IMR-90 (cell line): ENCODE measurements at regions not wholly inside any gene's neighbourhood (a gene's known extent, or its start where the extent isn't known, plus 50 kb on each side); places are given as distances from the start of the nearest gene placed in this dataset.

Source experiments
- ATAC-seq: fragments of 200-7000 bp; cut with Tn5 transposase; 2 replicates; pipeline ENCODE4 v1.9.1; 2020; ENCODE audit warnings: low read depth, mild to moderate bottlenecking, moderate library complexity
- BruUV-seq: library from RNA; stranded (reverse); fragments of 400-500 nt; replicated peaks from 2 replicates; lab custom pipeline; 2021; lab: Mats Ljungman, UMichigan
- CTCF ChIA-PET: fragments of 300-600 bp; formaldehyde crosslinking; extraction: SDS; loops from one replicate; lab custom pipeline; 2021; ENCODE audit warnings: antibody characterized with exemption; lab: Yijun Ruan, JAX
- POLR2A ChIA-PET: fragments of 300-600 bp; sonication (Branson Sonifier 250); formaldehyde crosslinking; loops from one replicate; lab custom pipeline; 2022; ENCODE audit warnings: antibody characterized with exemption; ENCODE audit not compliant: unreplicated experiment; lab: Charles Lee
- DNase-seq: peaks from one replicate; pipeline ENCODE4 v3.0.0; 2013
- H2AFZ ChIP-seq: replicated peaks from 2 replicates; pipeline ENCODE3; 2013; ENCODE audit warnings: low read length, mild to moderate bottlenecking; ENCODE audit not compliant: poor library complexity
- H2AK5ac ChIP-seq: 2 replicates; pipeline ENCODE4 v1.6.1; 2013; ENCODE audit warnings: low read depth, low read length, inconsistent platforms
- H2AK9ac ChIP-seq: replicated peaks from 2 replicates; pipeline ENCODE3; 2013; ENCODE audit warnings: mild to moderate bottlenecking, low read depth, low read length, moderate library complexity; ENCODE audit not compliant: poor library complexity
- H2BK120ac ChIP-seq: 2 replicates; pipeline ENCODE4 v1.6.1; 2013; ENCODE audit warnings: low read depth, low read length, inconsistent platforms
- H2BK15ac ChIP-seq: 3 replicates; pipeline ENCODE4 v1.6.1; 2013; ENCODE audit warnings: low read depth, low read length, inconsistent platforms
- H2BK20ac ChIP-seq: 2 replicates; pipeline ENCODE4 v1.6.1; 2013; ENCODE audit warnings: low read depth, mild to moderate bottlenecking, inconsistent platforms, low read length, moderate library complexity
- H2BK5ac ChIP-seq: 2 replicates; pipeline ENCODE4 v1.6.1; 2013; ENCODE audit warnings: mild to moderate bottlenecking, low read depth, low read length, inconsistent platforms; ENCODE audit not compliant: poor library complexity, severe bottlenecking
- H3K14ac ChIP-seq: replicated peaks from 2 replicates; pipeline ENCODE4 v1.6.1; 2013; ENCODE audit warnings: low read depth, low read length, inconsistent platforms
- H3K18ac ChIP-seq: 2 replicates; pipeline ENCODE4 v1.6.1; 2013; ENCODE audit warnings: low read depth, low read length, control low read depth
- H3K23ac ChIP-seq: 2 replicates; pipeline ENCODE4 v1.6.1; 2013; ENCODE audit warnings: low read depth, low read length, inconsistent platforms
- H3K27ac ChIP-seq: 2 replicates; pipeline ENCODE4 v1.5.1; 2013; ENCODE audit warnings: mild to moderate bottlenecking, control low read depth, low read length; ENCODE audit not compliant: insufficient read depth
- H3K27me3 ChIP-seq: 2 replicates; pipeline ENCODE4 v1.6.1; 2013; ENCODE audit warnings: low read length; ENCODE audit not compliant: control insufficient read depth, insufficient read depth
- H3K36me3 ChIP-seq: 2 replicates; pipeline ENCODE4 v1.6.1; 2013; ENCODE audit warnings: low read length, mixed read lengths; ENCODE audit not compliant: control insufficient read depth, insufficient read depth
- H3K4ac ChIP-seq: 2 replicates; pipeline ENCODE4 v1.6.1; 2013; ENCODE audit warnings: low read depth, low read length, inconsistent platforms
- H3K4me1 ChIP-seq: 2 replicates; pipeline ENCODE4 v1.6.1; 2013; ENCODE audit warnings: low read length, mixed read lengths; ENCODE audit not compliant: control insufficient read depth, insufficient read depth
- H3K4me2 ChIP-seq: 2 replicates; pipeline ENCODE4 v1.6.1; 2013; ENCODE audit warnings: low read depth, mild to moderate bottlenecking, control low read depth, low read length, moderate library complexity
- H3K4me3 ChIP-seq: 2 replicates; pipeline ENCODE4 v1.5.1; 2013; ENCODE audit warnings: low read depth, mild to moderate bottlenecking, control low read depth, low read length, moderate library complexity; ENCODE audit not compliant: insufficient read depth
- H3K56ac ChIP-seq: 2 replicates; pipeline ENCODE4 v1.6.1; 2013; ENCODE audit warnings: low read length, inconsistent platforms; ENCODE audit not compliant: insufficient read depth; ENCODE audit errors: extremely low read depth
- H3K79me1 ChIP-seq, 2 experiments: 2 replicates each; pipeline ENCODE4 v1.6.1; 2013; ENCODE audit warnings: low read length in 2 of 2, inconsistent platforms in 1 of 2, low read depth in 1 of 2
- H3K9ac ChIP-seq: 2 replicates; pipeline ENCODE4 v1.6.1; 2013; ENCODE audit warnings: low read depth, low read length, control low read depth
- H3K9me1 ChIP-seq: 2 replicates; pipeline ENCODE4 v1.6.1; 2013; ENCODE audit warnings: low read length, inconsistent platforms; ENCODE audit not compliant: insufficient read depth
- H3K9me3 ChIP-seq: 2 replicates; pipeline ENCODE4 v1.6.1; 2013; ENCODE audit warnings: low read length; ENCODE audit not compliant: control insufficient read depth, insufficient read depth
- H4K20me1 ChIP-seq: 2 replicates; pipeline ENCODE4 v1.6.1; 2013; ENCODE audit warnings: low read length, inconsistent platforms; ENCODE audit not compliant: insufficient read depth
- H4K5ac ChIP-seq: 2 replicates; pipeline ENCODE4 v1.6.1; 2013; ENCODE audit warnings: mild to moderate bottlenecking, low read depth, low read length, control low read depth
- H4K8ac ChIP-seq, 2 experiments: 2 replicates each; pipeline ENCODE4 v1.6.1; 2013; ENCODE audit warnings: low read depth in 2 of 2, low read length in 2 of 2, control low read depth in 1 of 2, inconsistent platforms in 1 of 2
- H4K91ac ChIP-seq: 2 replicates; pipeline ENCODE4 v1.6.1; 2013; ENCODE audit warnings: low read depth, low read length, inconsistent platforms; ENCODE audit not compliant: insufficient read depth
- BHLHE40 ChIP-seq: fragments of 150-350 bp; IDR thresholded peaks from 2 replicates; pipeline ENCODE4 v1.6.1; 2016; ENCODE audit warnings: mild to moderate bottlenecking, low read depth, low read length
- CEBPB ChIP-seq: IDR thresholded peaks from 2 replicates; pipeline ENCODE4 v1.6.1; 2012; ENCODE audit warnings: low read depth, low read length, improper control_type of control experiment
- CHD1 ChIP-seq: IDR thresholded peaks from 2 replicates; pipeline ENCODE4 v1.6.1; 2012; ENCODE audit warnings: low read depth, low read length, improper control_type of control experiment
- CTCF ChIP-seq: conservative IDR thresholded peaks from 2 replicates; pipeline ENCODE4 v1.5.1; 2012; ENCODE audit warnings: mild to moderate bottlenecking, low read depth, low read length, improper control_type of control experiment
- FOS ChIP-seq: fragments of 150-350 bp; IDR thresholded peaks from 2 replicates; pipeline ENCODE4 v1.6.1; 2016; ENCODE audit warnings: low read depth, low read length
- MAFK ChIP-seq: IDR thresholded peaks from 2 replicates; pipeline ENCODE4 v1.6.1; 2012; ENCODE audit warnings: low read depth, low read length, improper control_type of control experiment
- MAZ ChIP-seq: IDR thresholded peaks from 2 replicates; pipeline ENCODE4 v1.6.1; 2012; ENCODE audit warnings: low read depth, mild to moderate bottlenecking, low read length, improper control_type of control experiment, moderate library complexity, borderline replicate concordance
- MXI1 ChIP-seq: IDR thresholded peaks from 2 replicates; pipeline ENCODE4 v1.6.1; 2012; ENCODE audit warnings: low read depth, mild to moderate bottlenecking, low read length, moderate library complexity, borderline replicate concordance
- NFE2L2 ChIP-seq: fragments of 150-350 bp; IDR thresholded peaks from 2 replicates; pipeline ENCODE4 v1.6.1; 2016; ENCODE audit warnings: low read depth, mild to moderate bottlenecking, low read length
- RAD21 ChIP-seq: IDR thresholded peaks from 2 replicates; pipeline ENCODE4 v1.6.1; 2012; ENCODE audit warnings: low read length, improper control_type of control experiment
- RCOR1 ChIP-seq: IDR thresholded peaks from 2 replicates; pipeline ENCODE4 v1.6.1; 2012; ENCODE audit warnings: mild to moderate bottlenecking, low read length, improper control_type of control experiment; ENCODE audit not compliant: insufficient replicate concordance
- RFX5 ChIP-seq: IDR thresholded peaks from 2 replicates; pipeline ENCODE4 v1.8.0; 2012; ENCODE audit warnings: low read depth, mild to moderate bottlenecking, low read length, moderate library complexity
- USF2 ChIP-seq: fragments of 150-350 bp; IDR thresholded peaks from 2 replicates; pipeline ENCODE4 v1.6.1; 2017; ENCODE audit warnings: mild to moderate bottlenecking, antibody characterized with exemption, low read length, low read depth
- WGBS, 2 experiments: methylation state at CpG; one replicate each; pipeline versions ENCODE4 v1.1.5 to v1.1.7; 2013; ENCODE audit warnings: missing lambda C conversion rate in 2 of 2; ENCODE audit not compliant: insufficient read length in 1 of 2; ENCODE audit errors: extremely low coverage in 2 of 2; 5-methylcytosine and 5-hydroxymethylcytosine counted together
- dilution Hi-C: fragments of 300-500 bp; cut with HindIII; formaldehyde crosslinking; loops from one replicate; pipeline ENCODE4 v1.14.3; 2018; ENCODE audit warnings: low sequenced_read_pairs; ENCODE audit not compliant: unreplicated experiment
- in situ Hi-C: fragments of 300-500 bp; cut with MboI; formaldehyde crosslinking; loops from 3 replicates; pipeline ENCODE4 v1.14.3; 2019; ENCODE audit warnings: low sequenced_read_pairs, inconsistent platforms, mixed read lengths
- intact Hi-C: fragments of 100-400 bp; cut with micrococcal nuclease; formaldehyde crosslinking; loops from 2 replicates; pipeline ENCODE4 v1.10.0; 2022
- TF ChIP-seq, protein P1 (sequence below): fragments of 150-350 bp; IDR thresholded peaks from 2 replicates; pipeline ENCODE4 v1.6.1; 2016; ENCODE audit warnings: low read depth, mild to moderate bottlenecking, low read length, moderate library complexity, borderline replicate concordance

GRCh38 chr4:104248726-104249125, 246.0 kb downstream of the CXXC4 start:
- Histone ChIP-seq H3K14ac (no peak overlapping the region), H3K9me3 (peaks cover 13% of the 10 kb centered on the region), H2BK5ac (no peak overlapping the region), H3K36me3 (no peaks in the 10 kb centered on the region), H3K9ac (no peak overlapping the region), H3K56ac (no peak overlapping the region), H3K4ac (no peak overlapping the region), H2BK20ac (no peak overlapping the region), H3K4me2 (no peak overlapping the region), H2AK5ac (no peak overlapping the region), H3K4me1 (no peaks in the 10 kb centered on the region), H2BK120ac (no peak overlapping the region), H3K18ac (no peak overlapping the region), H3K27me3 (no peaks in the 10 kb centered on the region), H4K91ac (no peak overlapping the region), H4K20me1 (no peaks in the 10 kb centered on the region), H2BK15ac (no peak overlapping the region), H2AFZ (no peak overlapping the region), H3K23ac (no peak overlapping the region), H3K79me1 (no peaks in the 10 kb centered on the region), H3K4me3 (no peak overlapping the region), H4K8ac (no peak overlapping the region), H4K5ac (no peak overlapping the region), H3K27ac (no peak overlapping the region), H2AK9ac (peak overlapping the region; percentile 42), H3K9me1 (no peaks in the 10 kb centered on the region)
- dilution Hi-C loops (no loop called here), intact Hi-C loops (no loop called here), in situ Hi-C loops (no loop called here)
- TF ChIP-seq CEBPB: no peak
- no peak for TF ChIP-seq CTCF
- no peak for TF ChIP-seq RCOR1
- TF ChIP-seq, protein P1, sequence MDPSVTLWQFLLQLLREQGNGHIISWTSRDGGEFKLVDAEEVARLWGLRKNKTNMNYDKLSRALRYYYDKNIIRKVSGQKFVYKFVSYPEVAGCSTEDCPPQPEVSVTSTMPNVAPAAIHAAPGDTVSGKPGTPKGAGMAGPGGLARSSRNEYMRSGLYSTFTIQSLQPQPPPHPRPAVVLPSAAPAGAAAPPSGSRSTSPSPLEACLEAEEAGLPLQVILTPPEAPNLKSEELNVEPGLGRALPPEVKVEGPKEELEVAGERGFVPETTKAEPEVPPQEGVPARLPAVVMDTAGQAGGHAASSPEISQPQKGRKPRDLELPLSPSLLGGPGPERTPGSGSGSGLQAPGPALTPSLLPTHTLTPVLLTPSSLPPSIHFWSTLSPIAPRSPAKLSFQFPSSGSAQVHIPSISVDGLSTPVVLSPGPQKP: no peak
- TF ChIP-seq MXI1: no peak
- TF ChIP-seq MAZ: no peak
- TF ChIP-seq FOS: no peak
- TF ChIP-seq RAD21: no peak
- TF ChIP-seq BHLHE40: no peak
- TF ChIP-seq NFE2L2: no peak
- TF ChIP-seq RFX5: no peak
- TF ChIP-seq CHD1: no peak
- TF ChIP-seq USF2: no peak
- no peak for TF ChIP-seq MAFK
- POLR2A ChIA-PET: no interaction called here
- WGBS, 2 experiments: no CpG with 5 or more reads among the region's 1 CpG
- DNase-seq (no peak), ATAC-seq (no peak)
- CTCF ChIA-PET: no interaction called here
- no TSS peak for BruUV-seq
